ENCODE measurements at regions not wholly inside any gene's neighbourhood (a gene's known extent, or its start where the extent isn't known, plus 50 kb on each side); places are given as distances from the start of the nearest gene placed in this dataset.
"Not testable (repeated sequence)": the region's sequence is repeated elsewhere in the genome, so short reads cannot be mapped to it uniquely, and the experiment has no call there.

DNA sequence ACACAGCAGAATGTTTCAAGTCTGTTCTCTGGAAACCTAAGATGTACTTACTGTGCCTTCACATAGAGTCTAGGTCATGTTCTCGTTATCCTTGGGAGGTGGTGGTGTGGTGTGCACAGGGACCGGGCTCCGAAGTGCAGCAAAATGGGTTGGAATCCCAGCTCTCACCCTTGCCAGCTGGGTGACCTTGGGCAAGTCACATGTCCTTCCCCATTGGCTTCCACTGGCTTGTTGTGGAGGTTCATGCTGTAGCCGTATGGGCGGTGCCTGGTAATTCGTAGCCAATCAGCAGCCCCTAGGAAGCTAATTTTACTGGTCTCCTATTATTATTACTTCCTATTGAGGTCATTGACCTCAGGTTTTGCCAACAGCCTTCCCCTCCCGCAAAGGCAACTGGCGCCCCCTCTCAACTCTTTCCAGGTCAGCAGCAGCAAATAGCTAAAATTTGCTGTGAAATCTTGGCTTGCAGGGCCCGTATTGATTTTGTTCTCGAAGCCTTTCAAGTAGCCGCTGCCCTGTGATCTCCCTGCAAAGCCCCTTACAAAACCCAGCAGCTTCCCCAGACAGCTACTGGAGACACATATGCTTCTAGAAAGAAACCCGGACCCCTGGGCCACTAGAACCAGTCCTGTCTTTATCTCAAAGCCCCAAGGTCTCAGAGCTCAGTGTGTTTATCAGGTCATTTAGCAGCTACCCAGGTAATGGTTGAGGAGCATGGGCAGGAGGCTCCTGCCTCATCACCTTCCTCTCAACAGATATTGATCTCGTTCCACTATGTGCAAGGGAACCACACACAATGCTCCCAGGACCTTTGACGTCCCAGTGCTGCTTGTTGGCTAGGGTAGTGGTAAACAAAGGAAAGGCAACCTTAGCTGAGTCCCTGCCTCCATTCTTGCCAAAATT, 66.5 kb upstream of the SLC1A4 start:
- TF ChIP-seq JUND (IDR thresholded peaks at IDR 0.05; ENCODE audit: low read depth): no peak
- in situ Hi-C loops (cut with HindIII; ENCODE audit: low pct_unique_long_range_greater_than_20kb, low sequenced_read_pairs): no loop called here

DNA sequence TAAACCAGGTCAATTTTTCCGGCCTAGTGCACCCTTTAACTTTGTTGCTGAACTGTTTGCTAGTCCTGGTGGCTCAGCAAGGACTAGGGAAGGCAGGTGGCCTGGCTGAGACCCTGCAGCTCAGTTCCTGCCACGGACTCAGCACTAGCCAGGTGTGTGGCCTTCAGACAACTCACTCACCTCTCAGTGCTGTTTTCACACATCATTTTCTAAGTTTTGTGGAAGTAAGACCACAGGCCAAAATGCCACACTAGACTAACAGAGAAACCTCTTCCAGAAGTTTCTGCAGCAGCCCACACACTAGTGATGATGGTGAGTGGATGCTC, 65.9 kb upstream of the SLC1A4 start:
- no peak for DNase-seq (ENCODE audit: low read depth in 1 of 2, low spot score in 1 of 2)
- TF ChIP-seq JUND (IDR thresholded peaks at IDR 0.05; ENCODE audit: low read depth): no peak
- in situ Hi-C loops (cut with HindIII; ENCODE audit: low pct_unique_long_range_greater_than_20kb, low sequenced_read_pairs): no loop called here

More for the DNA sequence above, 66.5 kb upstream of the SLC1A4 start:
- no peak for DNase-seq (ENCODE audit: low read depth in 1 of 2, low spot score in 1 of 2)

DNA sequence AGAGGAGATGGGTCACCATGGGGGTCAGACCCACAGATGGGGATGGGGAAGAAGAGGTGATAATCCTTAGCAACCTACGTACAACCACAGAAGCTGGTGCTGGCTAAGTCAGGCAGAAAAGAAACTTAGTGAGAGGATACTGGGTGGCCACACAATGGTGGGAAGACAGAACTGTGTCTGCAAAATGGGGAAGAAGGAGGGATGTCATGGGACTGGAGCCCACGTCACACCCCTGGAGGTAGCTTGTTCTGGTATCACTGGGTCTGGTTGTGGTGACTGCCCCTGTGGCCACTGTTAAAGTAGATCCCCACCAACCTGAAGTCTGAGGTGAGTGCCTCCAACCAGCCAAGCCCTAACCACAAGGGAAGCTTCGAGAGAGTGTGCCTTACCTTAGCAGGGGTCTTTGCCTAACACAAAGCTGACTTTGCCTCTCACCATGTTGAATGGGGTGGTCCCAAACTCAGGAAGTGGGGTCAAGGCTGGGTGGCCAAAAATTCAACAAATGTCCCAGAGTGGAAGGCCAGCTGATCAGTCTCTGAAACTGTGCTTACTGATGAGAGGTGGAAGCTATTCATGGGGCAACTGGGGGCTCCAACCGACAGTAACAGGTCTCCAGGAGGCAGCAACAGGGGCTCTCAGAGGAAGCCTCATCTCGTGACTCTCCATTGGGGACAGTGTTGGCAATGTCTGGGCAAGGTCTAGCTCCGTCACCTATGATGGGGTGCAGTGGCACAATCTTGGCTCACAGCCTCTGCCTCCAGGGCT, 64.8 kb upstream of the SLC1A4 start:
- no peak for TF ChIP-seq JUND (IDR thresholded peaks at IDR 0.05; ENCODE audit: low read depth)
- in situ Hi-C loops (cut with HindIII; ENCODE audit: low pct_unique_long_range_greater_than_20kb, low sequenced_read_pairs): no loop called here
- no peak for DNase-seq (ENCODE audit: low read depth in 1 of 2, low spot score in 1 of 2)

DNA sequence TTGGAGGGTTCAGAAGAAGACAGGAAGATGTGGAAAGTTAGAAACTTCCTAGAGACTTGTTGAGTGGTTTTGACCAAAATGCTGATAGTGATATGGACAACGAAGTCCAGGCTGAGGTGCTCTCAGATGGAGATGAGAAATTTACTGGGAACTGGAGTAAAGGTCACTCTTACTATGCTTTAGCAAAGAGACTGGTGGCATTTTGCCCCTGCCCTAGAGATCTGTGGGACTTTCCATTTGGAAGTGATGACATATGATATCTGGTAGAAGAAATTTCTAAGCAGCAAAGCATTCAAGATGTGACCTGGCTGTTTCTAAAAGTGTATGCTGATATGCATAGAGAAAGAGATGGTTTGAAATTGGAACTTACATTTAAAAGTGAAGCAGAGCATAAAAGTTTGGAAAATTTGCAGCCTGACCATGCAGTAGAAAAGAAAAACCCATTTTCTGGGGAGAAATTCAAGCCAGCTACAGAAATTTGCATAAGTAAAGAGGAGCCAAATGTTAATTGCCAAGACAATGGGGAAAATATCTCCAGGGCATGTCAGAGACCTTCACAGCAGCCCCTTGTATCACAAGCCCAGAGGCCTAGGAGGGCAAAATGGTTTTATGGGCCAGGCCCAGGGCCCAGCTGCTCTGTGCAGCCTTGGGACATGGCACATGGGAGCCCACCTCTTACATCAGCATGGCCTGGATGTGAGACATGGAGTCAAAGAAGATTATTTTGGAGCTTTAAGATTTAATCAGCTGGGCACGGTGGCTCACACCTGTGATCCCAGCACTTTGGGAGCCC, 63.1 kb upstream of the SLC1A4 start:
- in situ Hi-C loops (cut with HindIII; ENCODE audit: low pct_unique_long_range_greater_than_20kb, low sequenced_read_pairs); DNase-seq (ENCODE audit: low read depth in 1 of 2, low spot score in 1 of 2): not testable (repeated sequence)

DNA sequence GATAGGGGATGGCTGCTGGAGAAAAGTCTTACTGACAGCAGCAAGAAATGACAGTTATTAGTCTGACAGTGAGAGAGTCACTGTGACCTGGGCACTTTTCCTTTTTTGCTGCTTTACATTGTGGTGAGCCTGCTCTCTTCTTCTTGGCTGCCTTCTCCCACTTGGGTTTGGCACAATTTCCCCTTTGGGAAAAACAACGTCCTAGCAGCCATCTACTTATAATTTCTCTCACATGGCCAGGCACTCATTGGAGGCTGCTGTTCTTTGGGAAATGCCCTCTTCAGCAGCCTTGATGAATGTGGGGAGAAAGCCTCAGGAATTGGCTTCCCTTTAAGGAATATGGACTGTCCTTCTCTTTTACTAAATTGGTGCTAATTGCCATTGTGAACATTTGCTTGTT, 60.4 kb upstream of the SLC1A4 start:
- TF ChIP-seq JUND (IDR thresholded peaks at IDR 0.05; ENCODE audit: low read depth): no peak
- in situ Hi-C loops (cut with HindIII; ENCODE audit: low pct_unique_long_range_greater_than_20kb, low sequenced_read_pairs): no loop called here
- DNase-seq (ENCODE audit: low read depth in 1 of 2, low spot score in 1 of 2): no peak

DNA sequence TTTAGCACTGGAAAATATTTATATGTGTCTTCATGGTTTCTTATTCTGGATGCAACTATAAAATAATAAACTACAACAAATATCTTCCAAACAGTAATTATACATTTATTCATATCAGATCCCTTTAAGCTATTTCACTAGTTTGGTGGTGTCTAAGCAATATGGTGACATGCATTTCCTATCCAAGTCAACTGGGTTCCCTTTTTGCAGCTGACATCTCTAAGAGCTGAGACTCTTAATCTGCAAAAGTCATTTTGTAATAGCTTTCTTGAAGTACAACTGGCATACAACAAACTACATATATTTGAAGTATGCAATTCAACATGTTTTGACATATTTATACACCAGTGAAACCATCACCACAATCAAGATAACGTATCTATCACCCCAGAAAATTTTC, 59.9 kb upstream of the SLC1A4 start:
- no peak for TF ChIP-seq JUND (IDR thresholded peaks at IDR 0.05; ENCODE audit: low read depth)
- DNase-seq (ENCODE audit: low read depth in 1 of 2, low spot score in 1 of 2): no peak
- in situ Hi-C loops (cut with HindIII; ENCODE audit: low pct_unique_long_range_greater_than_20kb, low sequenced_read_pairs): no loop called here

DNA sequence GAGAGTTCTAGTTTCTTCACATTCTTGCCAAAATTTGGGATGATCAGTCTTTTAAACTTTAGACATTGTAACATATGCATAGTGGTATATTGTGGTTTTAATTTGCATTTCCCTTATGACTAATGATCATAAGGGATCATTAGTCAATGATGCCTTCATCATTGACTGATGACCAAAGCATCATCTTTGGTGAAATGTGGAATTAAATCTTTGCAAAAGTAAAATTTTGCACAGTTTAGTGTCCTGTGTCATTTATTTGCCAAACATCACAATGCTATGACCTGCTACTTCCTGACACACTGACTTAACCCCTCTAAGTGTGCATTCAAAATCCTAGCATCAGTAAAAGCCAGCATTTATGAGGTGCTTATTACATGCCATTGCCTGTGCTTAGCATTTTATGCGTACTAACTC, 58.9 kb upstream of the SLC1A4 start:
- TF ChIP-seq JUND (IDR thresholded peaks at IDR 0.05; ENCODE audit: low read depth): no peak
- DNase-seq (ENCODE audit: low read depth in 1 of 2, low spot score in 1 of 2): no peak
- in situ Hi-C loops (cut with HindIII; ENCODE audit: low pct_unique_long_range_greater_than_20kb, low sequenced_read_pairs): no loop called here

DNA sequence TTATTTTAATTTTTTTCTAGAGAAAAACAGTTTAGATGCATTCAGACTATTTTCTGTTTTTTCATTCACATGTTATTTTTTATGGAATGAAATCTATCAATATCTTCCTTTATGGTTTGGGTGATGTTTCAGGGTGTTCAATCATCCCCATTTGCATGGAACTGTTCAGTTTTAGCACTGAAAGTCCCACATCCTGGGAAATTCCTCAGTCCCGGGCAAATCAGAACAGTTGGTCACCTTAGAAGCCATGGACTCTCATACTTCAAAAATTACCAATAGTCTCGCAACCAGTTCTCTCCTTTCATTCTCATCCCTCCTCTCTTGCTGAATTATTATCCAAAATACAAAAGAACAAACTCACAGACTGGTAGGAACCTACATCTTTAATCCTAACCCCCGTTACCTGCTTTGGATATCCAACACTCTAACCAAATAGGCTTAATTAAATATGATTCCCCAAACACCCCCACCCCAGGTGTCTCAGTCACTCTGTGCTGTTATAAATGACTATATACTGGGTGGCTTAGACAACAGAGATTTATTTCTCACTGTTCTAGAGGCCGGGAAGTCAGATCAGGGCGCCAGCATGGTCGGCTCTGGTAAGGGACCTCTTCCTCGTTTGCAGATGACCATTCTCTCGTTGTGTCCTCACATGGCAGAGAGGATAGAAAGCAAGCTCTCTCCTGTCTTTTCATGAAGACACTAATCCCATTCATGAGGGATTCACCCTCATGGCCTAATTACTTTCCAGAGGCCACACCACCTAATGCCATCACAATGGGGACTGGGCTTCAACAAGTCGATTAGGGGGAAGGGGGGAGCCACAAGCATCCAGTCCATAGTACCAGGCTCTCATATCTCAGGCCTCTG, 57.7 kb upstream of the SLC1A4 start:
- in situ Hi-C loops (cut with HindIII; ENCODE audit: low pct_unique_long_range_greater_than_20kb, low sequenced_read_pairs): no loop called here
- DNase-seq (ENCODE audit: low read depth in 1 of 2, low spot score in 1 of 2): no peak
- no peak for TF ChIP-seq JUND (IDR thresholded peaks at IDR 0.05; ENCODE audit: low read depth)

DNA sequence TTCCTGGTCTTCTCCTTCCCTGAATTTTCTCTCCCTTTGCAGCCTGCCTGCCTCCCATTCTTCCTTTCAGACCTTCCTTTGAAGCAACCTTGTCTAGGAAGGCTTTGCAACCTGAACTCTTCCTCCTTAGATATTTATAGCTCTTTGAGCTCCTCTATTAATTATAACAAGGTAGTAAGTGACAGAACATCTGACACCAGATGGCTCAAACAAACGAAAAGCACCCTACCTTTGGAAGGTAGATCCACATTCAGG, 57.2 kb upstream of the SLC1A4 start:
- DNase-seq (ENCODE audit: low read depth in 1 of 2, low spot score in 1 of 2): no peak
- TF ChIP-seq JUND (IDR thresholded peaks at IDR 0.05; ENCODE audit: low read depth): no peak
- in situ Hi-C loops (cut with HindIII; ENCODE audit: low pct_unique_long_range_greater_than_20kb, low sequenced_read_pairs): no loop called here

DNA sequence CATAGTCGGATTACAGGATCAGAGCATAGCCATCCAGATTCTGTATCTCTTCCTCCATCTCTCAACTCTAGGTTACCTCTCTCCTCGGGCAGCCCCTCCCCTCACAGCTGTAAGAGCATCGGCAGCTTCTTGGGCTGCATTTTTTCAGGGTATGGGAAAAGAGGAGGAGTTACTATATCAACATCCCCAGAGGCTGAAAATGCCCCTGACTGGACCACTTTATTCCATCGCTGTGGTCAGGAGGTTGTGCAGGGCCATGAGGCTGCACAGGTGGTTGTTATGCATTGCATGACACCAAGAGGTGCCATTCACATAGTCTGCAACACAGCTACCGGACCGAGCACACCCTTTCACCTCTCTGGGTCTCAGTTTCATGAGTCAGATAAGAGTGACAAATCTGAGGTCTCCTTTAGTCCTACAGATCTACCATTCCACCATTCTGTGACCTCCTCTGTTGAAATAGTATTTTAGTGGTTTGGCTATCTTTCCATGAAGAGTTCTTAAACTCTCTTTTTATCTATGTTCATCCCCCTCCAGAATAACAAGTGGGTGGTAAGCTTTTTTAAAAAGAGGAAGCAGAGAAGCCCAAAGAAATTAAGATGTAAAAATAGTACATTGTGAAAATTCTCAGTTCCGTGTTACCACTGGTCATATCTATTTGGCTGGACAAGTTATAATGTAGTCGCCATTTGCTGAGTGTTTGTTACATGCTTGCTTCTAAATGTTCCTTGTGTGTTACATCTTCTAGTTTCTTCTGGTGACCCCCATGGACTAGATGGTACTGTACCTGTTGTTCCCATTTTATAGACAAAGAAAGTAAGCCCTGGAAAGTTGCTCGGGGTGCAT, 56.6 kb upstream of the SLC1A4 start:
- in situ Hi-C loops (cut with HindIII; ENCODE audit: low pct_unique_long_range_greater_than_20kb, low sequenced_read_pairs): no loop called here
- no peak for TF ChIP-seq JUND (IDR thresholded peaks at IDR 0.05; ENCODE audit: low read depth)
- no peak for DNase-seq (ENCODE audit: low read depth in 1 of 2, low spot score in 1 of 2)

DNA sequence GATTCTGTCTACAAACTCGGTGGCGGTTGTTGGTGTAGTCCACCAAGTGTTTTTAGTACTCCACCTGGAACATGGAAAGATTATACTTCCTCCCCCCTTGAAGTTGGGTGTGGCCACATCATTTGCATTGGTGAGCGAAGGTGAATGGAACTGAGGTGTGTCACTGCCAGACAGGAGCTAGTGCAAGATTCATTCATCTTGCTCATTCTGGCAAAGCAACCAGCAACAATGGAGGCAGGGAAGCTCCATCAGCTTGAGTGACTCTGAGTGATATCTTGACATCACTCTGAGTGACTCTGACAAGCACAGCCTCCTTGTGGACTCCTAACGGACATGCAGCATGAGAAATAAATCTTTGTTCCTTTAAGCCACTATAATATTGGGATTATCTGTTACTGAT, 54.7 kb upstream of the SLC1A4 start:
- in situ Hi-C loops (cut with HindIII; ENCODE audit: low pct_unique_long_range_greater_than_20kb, low sequenced_read_pairs): no loop called here

More for the DNA sequence above, 54.7 kb upstream of the SLC1A4 start:
- no peak for TF ChIP-seq JUND (IDR thresholded peaks at IDR 0.05; ENCODE audit: low read depth)
- no peak for DNase-seq (ENCODE audit: low read depth in 1 of 2, low spot score in 1 of 2)
